HG03135 (cell line): ENCODE measurements at regions not wholly inside any gene's neighbourhood (a gene's known extent, or its start where the extent isn't known, plus 50 kb on each side); places are given as distances from the start of the nearest gene placed in this dataset.

Source experiments
- ATAC-seq: cut with Tn5 transposase; IDR thresholded peaks from one replicate; pipeline ENCODE4 v1.9.1; 2021; ENCODE audit warnings: mild to moderate bottlenecking, moderate library complexity; ENCODE audit not compliant: unreplicated experiment

DNA sequence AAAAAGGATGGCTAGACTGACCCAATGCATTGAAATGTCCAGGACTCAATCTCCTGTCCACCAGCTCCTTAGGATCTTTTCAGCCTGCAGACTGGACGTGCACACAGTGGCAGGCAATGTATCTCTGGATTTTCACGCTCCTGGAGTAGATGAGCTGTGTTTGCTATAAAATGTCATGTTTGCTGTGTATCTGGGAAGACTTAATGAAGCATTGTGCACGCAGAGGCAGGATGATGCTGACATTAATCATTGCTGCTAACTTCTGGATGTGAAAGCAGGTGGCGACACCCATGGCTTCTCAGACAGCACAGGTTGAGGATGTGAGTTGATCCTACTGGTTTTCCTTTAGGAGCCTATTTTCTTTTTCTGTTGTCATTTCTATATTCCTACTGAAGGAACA is 133.1 kb upstream of the PCSK2 start:
- no peak for ATAC-seq

DNA sequence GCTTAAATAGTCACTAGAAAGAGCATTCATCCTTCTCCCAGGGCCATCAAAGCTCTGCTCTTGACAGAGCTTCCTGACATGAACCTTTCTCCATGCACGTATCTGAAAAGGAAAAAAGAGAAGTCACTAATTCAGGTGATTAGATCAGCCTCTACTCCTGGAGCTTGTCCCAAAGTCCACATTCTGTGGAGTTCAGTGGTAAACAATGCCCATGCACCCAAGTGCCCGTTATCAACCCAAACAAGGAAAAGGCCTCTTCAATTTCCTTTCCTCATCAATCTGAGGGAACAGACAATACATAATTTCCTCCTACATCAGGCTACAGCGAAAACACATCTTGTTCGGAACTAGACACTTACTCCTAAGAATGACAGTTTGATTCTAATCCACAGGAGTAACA is 129.2 kb upstream of the PCSK2 start:
- ATAC-seq = no peak

- no peak for ATAC-seq
These were observed 126.3 kb upstream of the PCSK2 start for GRCh38 chr20:17100506-17100905.

- no peak for ATAC-seq
These were observed 119.7 kb upstream of the PCSK2 start for GRCh38 chr20:17107127-17107526.

- ATAC-seq = no peak
These were observed 117.9 kb upstream of the PCSK2 start for GRCh38 chr20:17108896-17109295.

DNA sequence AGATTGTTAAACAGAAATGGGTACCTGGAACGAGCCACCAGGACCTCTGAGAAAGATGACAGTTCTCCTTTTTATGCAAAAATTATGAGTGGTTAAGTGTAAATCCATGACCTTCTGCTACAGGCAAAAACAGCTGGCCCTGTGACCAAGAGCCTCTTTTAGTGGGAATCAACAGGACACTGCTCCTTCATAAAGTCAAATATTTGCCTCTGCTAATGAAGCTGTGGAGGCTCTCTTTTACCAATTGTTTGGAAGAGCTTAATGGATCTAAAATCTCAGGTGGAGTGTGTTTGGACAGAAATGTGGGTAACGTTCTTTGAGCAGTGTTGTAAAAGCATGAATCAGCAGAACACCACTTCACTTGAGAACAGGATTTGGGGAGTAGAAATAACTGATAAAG is 117.5 kb upstream of the PCSK2 start:
- no peak for ATAC-seq

DNA sequence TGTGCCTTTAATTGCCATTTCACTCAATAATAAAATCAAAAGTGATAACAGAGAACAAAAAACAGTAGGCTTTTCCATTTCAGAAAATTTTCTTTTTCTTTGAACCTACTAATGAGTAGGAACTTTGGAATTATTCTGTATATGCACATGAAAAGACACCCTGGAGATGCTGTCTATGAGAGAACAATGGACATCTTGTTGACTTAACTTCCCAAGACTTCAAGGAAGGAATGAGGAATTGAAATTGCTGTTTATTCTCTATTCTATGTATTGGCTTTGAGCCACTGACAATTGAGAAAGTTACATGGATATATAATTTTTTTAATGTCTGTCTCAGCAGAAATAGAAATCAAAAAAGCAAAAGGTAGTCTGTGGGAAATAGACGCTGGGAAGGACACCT is 98.6 kb upstream of the PCSK2 start:
- ATAC-seq = no peak

- no peak for ATAC-seq
These were observed 97.8 kb upstream of the PCSK2 start for GRCh38 chr20:17129089-17129488.

GRCh38 chr20:17137692-17138091 is 89.1 kb upstream of the PCSK2 start:
- ATAC-seq = no peak

GRCh38 chr20:17138237-17138636 is 88.6 kb upstream of the PCSK2 start:
- no peak for ATAC-seq

DNA sequence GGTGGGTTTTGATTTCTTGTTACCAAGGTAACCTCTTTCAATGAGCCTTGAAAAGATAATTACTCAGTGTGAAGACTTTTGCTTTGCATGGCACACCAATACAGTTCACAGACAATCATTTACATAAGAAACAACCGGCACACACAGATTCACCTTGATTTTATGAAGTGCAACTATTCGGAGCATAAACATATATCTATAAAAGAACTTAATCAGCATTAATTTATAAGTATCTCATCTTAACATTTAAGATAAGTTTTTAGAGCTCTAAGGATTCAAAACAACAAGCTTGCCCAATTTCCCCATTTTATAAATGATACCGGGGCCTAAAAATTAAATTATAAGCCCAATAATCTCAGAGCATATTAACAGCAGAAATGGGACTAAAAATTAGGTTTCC is 85.9 kb upstream of the PCSK2 start:
- ATAC-seq = no peak

GRCh38 chr20:17141568-17141967 is 85.3 kb upstream of the PCSK2 start:
- no peak for ATAC-seq

GRCh38 chr20:17142666-17143065 is 84.2 kb upstream of the PCSK2 start:
- ATAC-seq = no peak

- ATAC-seq = no peak
These were observed 76.0 kb upstream of the PCSK2 start for GRCh38 chr20:17150858-17151257.

GRCh38 chr20:17155401-17155800 is 71.4 kb upstream of the PCSK2 start:
- ATAC-seq = no peak

GRCh38 chr20:17158701-17159100 is 68.1 kb upstream of the PCSK2 start:
- no peak for ATAC-seq

- ATAC-seq = no peak
These were observed 65.0 kb upstream of the PCSK2 start for GRCh38 chr20:17161673-17162481.

- no peak for ATAC-seq
These were observed 58.7 kb upstream of the PCSK2 start for GRCh38 chr20:17168026-17168612.

DNA sequence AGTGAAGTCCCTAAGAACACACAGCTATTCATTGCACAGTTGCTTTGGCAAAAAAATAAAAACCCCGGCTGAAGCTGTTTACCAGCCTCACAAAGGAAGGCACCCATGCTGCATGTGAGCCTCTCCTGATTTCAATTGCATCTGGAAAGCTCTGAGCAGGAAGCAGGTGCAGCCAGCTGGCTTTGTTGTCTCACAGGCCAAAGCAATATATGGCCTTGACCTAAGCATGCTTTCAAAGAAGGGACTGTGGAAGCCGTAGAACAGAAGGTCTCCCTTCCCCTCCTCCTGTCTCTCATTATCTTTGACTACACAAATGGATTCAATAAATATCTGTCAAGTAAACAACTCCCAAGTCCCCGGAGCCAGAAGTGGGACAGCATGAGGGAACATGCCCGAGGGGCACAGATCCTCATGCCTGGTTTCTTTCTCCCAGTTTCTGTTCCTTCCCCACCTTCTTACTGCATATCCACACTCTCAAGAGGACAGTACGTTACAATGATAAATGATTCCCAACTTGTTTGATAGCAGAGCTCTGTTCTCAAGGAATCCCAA is 57.2 kb upstream of the PCSK2 start:
- no peak for ATAC-seq

GRCh38 chr20:17171746-17172280 is 55.0 kb upstream of the PCSK2 start:
- ATAC-seq = no peak

DNA sequence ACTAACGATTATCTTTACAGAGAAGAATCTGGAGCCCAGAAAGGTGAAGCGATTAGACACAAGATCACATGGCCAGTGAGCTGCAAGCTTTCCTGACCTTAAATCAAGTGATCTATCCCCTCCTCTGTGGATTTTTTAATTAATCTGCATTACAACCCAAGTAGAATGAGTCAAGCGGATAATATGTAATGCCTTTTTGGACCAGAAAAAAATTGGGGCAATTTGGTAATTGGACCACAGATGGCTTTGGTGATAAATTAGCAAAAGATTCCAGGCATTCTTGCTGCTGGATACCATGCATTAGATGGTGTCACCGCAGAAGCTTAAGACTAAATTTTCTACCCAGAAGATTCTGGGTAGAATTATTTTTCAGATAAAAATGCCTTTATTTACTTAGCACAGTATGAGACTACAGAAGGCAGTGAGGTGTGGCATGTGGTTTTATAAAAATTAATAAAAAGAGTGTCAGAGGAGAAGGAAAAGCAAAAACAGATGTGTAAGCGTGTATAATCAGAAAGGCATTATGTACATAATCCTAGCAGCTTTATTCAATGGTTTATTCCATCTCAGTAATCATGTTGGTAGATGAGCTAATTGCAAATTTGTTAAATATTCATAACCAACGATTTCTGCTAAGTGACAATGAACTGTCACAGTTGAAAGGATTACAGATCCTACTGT is 53.9 kb upstream of the PCSK2 start:
- no peak for ATAC-seq
